Chondrocyte (in vitro differentiated cells): ENCODE measurements at regions not wholly inside any gene's neighbourhood (a gene's known extent, or its start where the extent isn't known, plus 50 kb on each side); places are given as distances from the start of the nearest gene placed in this dataset.

ENCODE experiments used
- DNase-seq: peaks from one replicate; pipeline ENCODE4 v3.0.0; 2021; ENCODE audit warnings: mixed read lengths, low spot score
- H3K27ac Mint-ChIP-seq: one replicate; pipeline ENCODE4 v1.8.0; 2021; ENCODE audit warnings: mild to moderate bottlenecking, moderate library complexity, mixed read lengths; ENCODE audit not compliant: unreplicated experiment
- H3K27me3 Mint-ChIP-seq: 2 replicates; pipeline ENCODE4 v1.8.0; 2021; ENCODE audit warnings: low read depth, mixed read lengths
- H3K36me3 Mint-ChIP-seq: 2 replicates; pipeline ENCODE4 v1.8.0; 2021; ENCODE audit warnings: low read depth, mixed read lengths
- H3K4me1 Mint-ChIP-seq: 2 replicates; pipeline ENCODE4 v1.8.0; 2021; ENCODE audit warnings: low read depth, mild to moderate bottlenecking, mixed read lengths
- H3K4me3 Mint-ChIP-seq: one replicate; pipeline ENCODE4 v1.8.0; 2021; ENCODE audit warnings: mild to moderate bottlenecking, moderate library complexity, mixed read lengths; ENCODE audit not compliant: unreplicated experiment
- H3K9me3 Mint-ChIP-seq: 2 replicates; pipeline ENCODE4 v1.8.0; 2021; ENCODE audit warnings: low read depth, mixed read lengths
- TF ChIP-seq, protein P1 (sequence below): fragments of 200-600 bp; sonication (generic); IDR thresholded peaks from 2 replicates; pipeline ENCODE4 v1.5.0; 2021; ENCODE audit warnings: antibody characterized with exemption, mild to moderate bottlenecking, moderate library complexity

DNA sequence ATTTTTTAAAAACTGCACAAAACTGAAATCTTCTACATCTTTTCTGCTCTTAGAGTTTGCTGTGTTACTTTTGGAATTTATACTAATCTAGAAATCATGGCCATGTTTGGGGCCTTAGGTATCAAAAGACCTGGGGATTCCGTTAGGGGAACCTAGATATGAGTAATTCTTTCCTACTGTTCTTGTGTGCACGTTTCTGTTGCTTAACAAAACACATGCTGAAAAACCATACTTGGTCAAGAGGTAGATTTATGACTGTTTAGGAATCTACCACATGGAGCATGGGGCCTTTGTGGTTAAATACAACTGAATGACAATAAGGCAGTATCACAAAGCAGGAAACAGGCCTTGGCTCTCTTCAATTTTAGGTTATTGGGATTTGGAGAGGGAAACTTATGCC lies 291.9 kb upstream of the USP25 start:
- H3K4me3 Mint-ChIP-seq = no peak overlapping the region
- no peak for DNase-seq
- no peak overlapping the region for H3K27ac Mint-ChIP-seq
- no peaks in the 10 kb centered on the region for H3K27me3 Mint-ChIP-seq
- peaks cover 2% of the 10 kb centered on the region for H3K4me1 Mint-ChIP-seq
- H3K36me3 Mint-ChIP-seq = no peaks in the 10 kb centered on the region
- peaks cover 9% of the 10 kb centered on the region for H3K9me3 Mint-ChIP-seq
- TF ChIP-seq, protein P1, sequence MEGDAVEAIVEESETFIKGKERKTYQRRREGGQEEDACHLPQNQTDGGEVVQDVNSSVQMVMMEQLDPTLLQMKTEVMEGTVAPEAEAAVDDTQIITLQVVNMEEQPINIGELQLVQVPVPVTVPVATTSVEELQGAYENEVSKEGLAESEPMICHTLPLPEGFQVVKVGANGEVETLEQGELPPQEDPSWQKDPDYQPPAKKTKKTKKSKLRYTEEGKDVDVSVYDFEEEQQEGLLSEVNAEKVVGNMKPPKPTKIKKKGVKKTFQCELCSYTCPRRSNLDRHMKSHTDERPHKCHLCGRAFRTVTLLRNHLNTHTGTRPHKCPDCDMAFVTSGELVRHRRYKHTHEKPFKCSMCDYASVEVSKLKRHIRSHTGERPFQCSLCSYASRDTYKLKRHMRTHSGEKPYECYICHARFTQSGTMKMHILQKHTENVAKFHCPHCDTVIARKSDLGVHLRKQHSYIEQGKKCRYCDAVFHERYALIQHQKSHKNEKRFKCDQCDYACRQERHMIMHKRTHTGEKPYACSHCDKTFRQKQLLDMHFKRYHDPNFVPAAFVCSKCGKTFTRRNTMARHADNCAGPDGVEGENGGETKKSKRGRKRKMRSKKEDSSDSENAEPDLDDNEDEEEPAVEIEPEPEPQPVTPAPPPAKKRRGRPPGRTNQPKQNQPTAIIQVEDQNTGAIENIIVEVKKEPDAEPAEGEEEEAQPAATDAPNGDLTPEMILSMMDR = no peak

DNA sequence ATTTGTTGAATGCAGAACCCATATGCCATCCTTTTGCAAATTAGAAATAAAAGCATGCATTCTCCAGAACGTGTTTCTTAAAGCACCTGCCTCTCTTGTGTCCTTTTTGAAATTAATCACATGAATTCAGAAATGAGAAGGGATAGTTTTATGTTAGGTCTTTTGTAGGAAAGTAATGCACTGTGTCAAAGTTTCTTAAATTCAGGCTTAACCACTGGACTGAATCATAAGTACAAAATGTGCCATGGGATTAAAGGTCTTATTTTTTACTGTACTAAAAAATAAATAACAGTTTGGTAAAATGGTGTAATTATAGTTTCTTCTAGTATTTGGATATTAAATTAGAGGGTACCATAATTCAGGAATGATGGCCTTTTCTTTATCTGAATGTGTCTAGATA lies 290.1 kb upstream of the USP25 start:
- H3K9me3 Mint-ChIP-seq = no peaks in the 10 kb centered on the region
- no peak overlapping the region for H3K27ac Mint-ChIP-seq
- TF ChIP-seq, protein P1 = no peak
- H3K4me3 Mint-ChIP-seq = no peak overlapping the region
- no peaks in the 10 kb centered on the region for H3K36me3 Mint-ChIP-seq
- no peaks in the 10 kb centered on the region for H3K27me3 Mint-ChIP-seq
- H3K4me1 Mint-ChIP-seq = peaks cover 13% of the 10 kb centered on the region
- DNase-seq = no peak

DNA sequence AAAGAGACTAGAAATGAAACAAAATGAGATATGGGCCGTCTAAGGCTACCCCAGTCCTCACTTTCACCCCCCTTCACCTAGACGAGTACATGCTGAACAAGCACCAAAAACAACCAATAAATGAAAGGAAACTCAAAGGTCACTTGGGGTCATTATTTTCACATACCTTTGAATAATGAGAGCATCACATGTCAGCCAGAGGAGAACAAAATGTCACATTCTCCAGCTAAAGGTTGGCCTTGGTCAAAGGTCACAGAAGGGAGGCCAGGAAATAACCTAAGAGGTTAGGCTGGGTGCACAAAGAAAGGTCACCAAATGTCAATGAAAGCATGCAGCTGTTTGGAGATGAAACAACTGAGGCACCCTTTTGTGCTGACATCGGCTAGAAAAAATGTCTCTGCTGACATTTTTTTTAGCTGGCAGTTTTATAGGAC lies 288.7 kb upstream of the USP25 start:
- H3K27me3 Mint-ChIP-seq = no peaks in the 10 kb centered on the region
- DNase-seq = no peak
- H3K27ac Mint-ChIP-seq = no peak overlapping the region
- no peaks in the 10 kb centered on the region for H3K36me3 Mint-ChIP-seq
- no peaks in the 10 kb centered on the region for H3K9me3 Mint-ChIP-seq
- peaks cover 13% of the 10 kb centered on the region for H3K4me1 Mint-ChIP-seq
- TF ChIP-seq, protein P1 = no peak
- no peak overlapping the region for H3K4me3 Mint-ChIP-seq

DNA sequence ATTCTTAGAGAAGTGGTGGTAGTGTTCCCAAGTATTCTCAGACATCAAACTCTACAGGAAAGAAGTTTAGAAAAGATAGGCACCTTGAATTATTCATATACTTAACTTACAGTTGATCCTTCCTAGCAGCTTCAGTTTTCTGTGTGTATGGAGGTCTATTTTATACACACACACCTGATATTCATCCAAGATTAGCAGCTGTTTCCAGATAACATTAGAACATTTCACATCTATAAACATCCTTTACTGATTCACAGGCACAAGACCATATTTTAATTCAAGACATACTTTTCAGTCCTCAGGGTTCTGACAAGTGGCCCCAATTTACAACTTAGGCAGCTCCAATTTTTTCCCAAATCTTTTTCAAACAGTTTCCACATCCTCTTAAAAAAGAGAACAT lies 287.8 kb upstream of the USP25 start:
- H3K4me3 Mint-ChIP-seq = no peak overlapping the region

DNA sequence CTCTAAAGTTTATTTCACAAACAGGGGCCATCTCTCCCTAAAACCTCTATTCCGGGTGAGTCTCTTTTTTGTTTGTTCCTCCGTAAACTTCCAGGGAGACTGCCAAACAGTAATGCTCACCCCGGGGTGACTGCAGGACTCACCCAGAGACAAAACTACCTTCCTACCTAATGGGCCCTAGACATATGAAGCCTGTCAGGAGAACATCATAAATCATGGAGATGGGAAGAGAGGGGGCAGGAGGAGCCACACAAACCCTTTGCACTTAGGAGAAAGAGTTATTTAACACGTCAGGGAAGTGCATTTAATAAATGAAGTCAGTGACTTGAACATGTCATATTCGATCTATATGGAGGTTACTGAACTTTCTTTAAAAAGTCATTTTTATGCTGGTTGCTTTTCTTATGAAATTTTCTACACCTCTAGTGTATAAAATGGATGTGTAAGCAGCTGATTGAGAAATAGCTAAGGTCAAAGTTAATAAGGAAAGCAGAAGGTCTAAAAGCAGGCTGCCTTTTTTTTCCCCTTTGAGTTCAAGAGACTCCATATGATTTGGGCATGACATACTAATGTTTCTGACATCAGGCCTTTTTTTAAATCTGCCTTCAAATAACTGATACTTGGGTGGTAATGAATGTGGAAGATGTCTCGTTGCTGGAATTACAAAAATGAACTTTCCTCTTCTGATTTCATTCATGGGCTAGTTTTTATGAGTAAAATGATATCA lies 286.9 kb upstream of the USP25 start:
- no peaks in the 10 kb centered on the region for H3K36me3 Mint-ChIP-seq
- TF ChIP-seq, protein P1 = no peak
- H3K27ac Mint-ChIP-seq = no peak overlapping the region
- no peak for DNase-seq
- no peak overlapping the region for H3K4me3 Mint-ChIP-seq
- H3K27me3 Mint-ChIP-seq = no peaks in the 10 kb centered on the region
- H3K4me1 Mint-ChIP-seq = peaks cover 13% of the 10 kb centered on the region
- peaks cover 5% of the 10 kb centered on the region for H3K9me3 Mint-ChIP-seq

More for the DNA sequence above, 287.8 kb upstream of the USP25 start:
- TF ChIP-seq, protein P1 = no peak
- DNase-seq = no peak
- peaks cover 13% of the 10 kb centered on the region for H3K4me1 Mint-ChIP-seq
- H3K9me3 Mint-ChIP-seq = no peaks in the 10 kb centered on the region
- H3K36me3 Mint-ChIP-seq = no peaks in the 10 kb centered on the region
- H3K27me3 Mint-ChIP-seq = no peaks in the 10 kb centered on the region
- no peak overlapping the region for H3K27ac Mint-ChIP-seq
